Progenitor cell of endocrine pancreas (in vitro differentiated cells): ENCODE measurements at regions not wholly inside any gene's neighbourhood (a gene's known extent, or its start where the extent isn't known, plus 50 kb on each side); places are given as distances from the start of the nearest gene placed in this dataset.

Experiments
- DNase-seq: peaks from one replicate; pipeline ENCODE4 v3.0.0; 2021; ENCODE audit warnings: low spot score; ENCODE audit not compliant: unreplicated experiment
- H3K27ac Mint-ChIP-seq: 2 replicates; pipeline ENCODE4 v1.8.0; 2021; ENCODE audit warnings: mild to moderate bottlenecking, moderate library complexity, mixed read lengths
- H3K27me3 Mint-ChIP-seq: 2 replicates; pipeline ENCODE4 v1.8.0; 2021; ENCODE audit warnings: mixed read lengths
- H3K36me3 Mint-ChIP-seq: 2 replicates; pipeline ENCODE4 v1.8.0; 2022; ENCODE audit warnings: mixed read lengths; ENCODE audit not compliant: insufficient read depth
- H3K4me1 Mint-ChIP-seq: 2 replicates; pipeline ENCODE4 v1.8.0; 2021; ENCODE audit warnings: low read depth, mixed read lengths
- H3K4me3 Mint-ChIP-seq: 2 replicates; pipeline ENCODE4 v1.8.0; 2021; ENCODE audit warnings: low read depth, mild to moderate bottlenecking, moderate library complexity, mixed read lengths
- H3K9me3 Mint-ChIP-seq: 2 replicates; pipeline ENCODE4 v1.8.0; 2021; ENCODE audit warnings: low read depth, mixed read lengths
- TF ChIP-seq, protein P1 (sequence below): fragments of 200-600 bp; sonication (generic); IDR thresholded peaks from one replicate; pipeline ENCODE4 v1.5.0; 2021; ENCODE audit warnings: antibody characterized with exemption, mild to moderate bottlenecking; ENCODE audit not compliant: unreplicated experiment

DNA sequence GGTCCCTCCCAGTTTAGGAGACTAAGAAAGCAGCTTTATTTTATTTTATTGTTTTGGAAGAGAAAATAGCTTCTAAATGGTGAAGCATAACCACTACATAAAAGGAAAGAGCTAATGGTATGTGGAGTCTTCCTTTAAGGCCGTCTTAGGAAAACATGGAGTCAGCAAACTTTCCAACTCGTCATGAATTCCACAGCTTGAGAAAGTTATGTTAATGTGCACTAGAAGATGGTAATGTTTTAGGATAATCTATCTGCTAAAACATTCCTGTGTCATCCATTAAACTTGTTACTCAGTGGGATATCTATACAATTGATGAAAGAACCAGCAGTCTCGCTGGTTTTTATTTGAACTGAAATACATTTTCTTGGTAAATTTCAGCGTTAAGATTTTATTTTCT is 448.4 kb upstream of the SEL1L start:
- Mint-ChIP-seq H3K27ac (no peak overlapping the region), H3K27me3 (no peaks in the 10 kb centered on the region), H3K4me1 (peaks cover 8% of the 10 kb centered on the region), H3K4me3 (no peak overlapping the region), H3K36me3 (no peaks in the 10 kb centered on the region), H3K9me3 (no peaks in the 10 kb centered on the region)
- TF ChIP-seq, protein P1, sequence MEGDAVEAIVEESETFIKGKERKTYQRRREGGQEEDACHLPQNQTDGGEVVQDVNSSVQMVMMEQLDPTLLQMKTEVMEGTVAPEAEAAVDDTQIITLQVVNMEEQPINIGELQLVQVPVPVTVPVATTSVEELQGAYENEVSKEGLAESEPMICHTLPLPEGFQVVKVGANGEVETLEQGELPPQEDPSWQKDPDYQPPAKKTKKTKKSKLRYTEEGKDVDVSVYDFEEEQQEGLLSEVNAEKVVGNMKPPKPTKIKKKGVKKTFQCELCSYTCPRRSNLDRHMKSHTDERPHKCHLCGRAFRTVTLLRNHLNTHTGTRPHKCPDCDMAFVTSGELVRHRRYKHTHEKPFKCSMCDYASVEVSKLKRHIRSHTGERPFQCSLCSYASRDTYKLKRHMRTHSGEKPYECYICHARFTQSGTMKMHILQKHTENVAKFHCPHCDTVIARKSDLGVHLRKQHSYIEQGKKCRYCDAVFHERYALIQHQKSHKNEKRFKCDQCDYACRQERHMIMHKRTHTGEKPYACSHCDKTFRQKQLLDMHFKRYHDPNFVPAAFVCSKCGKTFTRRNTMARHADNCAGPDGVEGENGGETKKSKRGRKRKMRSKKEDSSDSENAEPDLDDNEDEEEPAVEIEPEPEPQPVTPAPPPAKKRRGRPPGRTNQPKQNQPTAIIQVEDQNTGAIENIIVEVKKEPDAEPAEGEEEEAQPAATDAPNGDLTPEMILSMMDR: no peak
- DNase-seq: no peak

DNA sequence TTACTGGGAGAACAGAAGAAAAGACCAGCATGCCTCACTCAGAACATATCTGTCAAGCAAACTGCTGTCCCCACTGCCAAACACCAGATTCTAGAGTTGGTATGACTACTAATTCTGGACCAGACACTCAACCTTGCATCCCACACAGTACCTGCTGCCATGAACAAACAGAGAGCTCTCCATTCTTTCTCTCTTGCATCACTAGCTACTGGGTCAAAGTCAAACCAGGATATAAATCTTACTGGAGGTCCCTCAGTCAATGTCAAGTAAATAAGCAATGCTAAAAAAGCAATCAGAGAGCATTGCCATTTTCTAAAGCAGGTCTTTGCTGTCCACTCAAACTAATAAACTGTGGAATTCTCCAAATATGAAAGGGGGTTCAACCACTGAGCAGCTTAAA is 452.4 kb upstream of the SEL1L start:
- TF ChIP-seq, protein P1: no peak
- no peak overlapping the region for H3K27ac Mint-ChIP-seq
- peaks cover 8% of the 10 kb centered on the region for H3K27me3 Mint-ChIP-seq
- H3K4me3 Mint-ChIP-seq: no peak overlapping the region
- no peak for DNase-seq
- H3K36me3 Mint-ChIP-seq: no peaks in the 10 kb centered on the region
- peaks cover 6% of the 10 kb centered on the region for H3K4me1 Mint-ChIP-seq
- H3K9me3 Mint-ChIP-seq: no peaks in the 10 kb centered on the region

DNA sequence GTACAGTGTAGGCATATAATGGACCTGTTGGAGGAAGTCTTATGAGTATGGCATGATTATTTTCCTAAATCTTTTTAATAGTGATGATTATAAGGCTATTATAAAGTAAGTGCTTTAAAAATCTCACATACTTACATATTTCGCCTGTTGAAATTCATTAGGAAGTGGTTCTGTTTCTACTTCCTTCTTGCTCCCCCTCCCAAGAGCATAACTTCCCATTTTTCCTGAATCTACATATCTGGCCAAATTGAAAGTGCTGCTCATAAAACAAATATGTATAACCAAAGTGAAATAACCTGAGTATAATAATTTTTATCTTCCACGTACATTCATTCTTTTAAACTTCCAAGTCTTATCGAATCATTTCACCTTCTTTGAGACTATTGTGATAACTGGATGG is 455.6 kb upstream of the SEL1L start:
- no peak for DNase-seq
- Mint-ChIP-seq H3K27me3 (peaks cover 8% of the 10 kb centered on the region), H3K36me3 (no peaks in the 10 kb centered on the region), H3K4me1 (no peaks in the 10 kb centered on the region), H3K9me3 (no peaks in the 10 kb centered on the region), H3K27ac (no peak overlapping the region), H3K4me3 (no peak overlapping the region)
- TF ChIP-seq, protein P1: no peak

DNA sequence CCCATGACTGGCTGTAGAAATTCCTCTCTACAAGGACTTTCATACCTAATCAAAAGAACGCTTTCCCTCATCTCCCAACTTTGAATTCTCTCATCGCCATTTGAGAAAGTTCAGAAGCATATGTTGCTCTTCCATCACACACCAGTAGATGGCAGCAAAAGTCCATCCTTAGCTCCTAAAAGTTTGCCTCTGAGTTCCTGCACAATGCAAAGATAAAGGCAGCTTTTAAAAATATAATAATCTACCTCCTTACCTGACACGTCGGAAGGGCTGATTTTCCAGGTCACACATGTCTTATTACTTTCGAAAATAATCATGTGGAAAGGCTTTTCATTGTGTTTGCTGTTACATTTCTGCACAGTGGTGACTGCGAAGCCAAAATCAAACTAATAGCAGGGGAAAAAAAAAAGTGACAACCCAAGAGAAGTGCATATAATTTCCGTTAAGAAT is 456.7 kb upstream of the SEL1L start:
- Mint-ChIP-seq H3K36me3 (no peaks in the 10 kb centered on the region), H3K4me1 (no peaks in the 10 kb centered on the region), H3K9me3 (peaks cover 2% of the 10 kb centered on the region), H3K4me3 (no peak overlapping the region), H3K27me3 (peaks cover 8% of the 10 kb centered on the region), H3K27ac (no peak overlapping the region)
- TF ChIP-seq, protein P1: peak; percentile 95
- peak; percentile 40 for DNase-seq

DNA sequence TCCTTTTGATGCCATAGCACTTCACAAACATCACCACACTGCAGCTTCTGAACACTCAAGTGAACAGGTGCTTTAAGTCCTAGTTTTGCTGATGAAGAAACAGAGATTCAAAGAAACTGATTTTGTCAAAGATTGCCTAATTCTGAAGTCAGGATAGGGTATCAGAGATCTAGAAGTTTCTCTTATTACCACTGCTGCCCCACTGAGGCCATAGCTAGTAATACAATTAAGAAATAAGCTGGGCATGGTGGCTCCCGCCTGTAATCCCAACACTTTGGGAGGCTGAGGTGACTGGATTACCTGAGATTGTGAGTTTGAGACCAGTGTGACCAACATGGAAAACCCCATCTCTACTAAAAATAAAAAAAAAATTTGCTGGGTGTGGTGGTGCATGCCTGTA is 458.3 kb upstream of the SEL1L start:
- no peak for DNase-seq
- H3K27me3 Mint-ChIP-seq: peaks cover 8% of the 10 kb centered on the region
- H3K4me3 Mint-ChIP-seq: no peak overlapping the region
- no peak overlapping the region for H3K27ac Mint-ChIP-seq
- TF ChIP-seq, protein P1: peak; percentile 33
- no peaks in the 10 kb centered on the region for H3K4me1 Mint-ChIP-seq
- peaks cover 2% of the 10 kb centered on the region for H3K9me3 Mint-ChIP-seq
- peaks cover 2% of the 10 kb centered on the region for H3K36me3 Mint-ChIP-seq
